Erythroblast (primary cell): ENCODE measurements at regions not wholly inside any gene's neighbourhood (a gene's known extent, or its start where the extent isn't known, plus 50 kb on each side); places are given as distances from the start of the nearest gene placed in this dataset.

ENCODE experiments used
- GATA1 ChIP-seq: IDR thresholded peaks from 2 replicates; pipeline ENCODE4 v1.6.1; 2011; ENCODE audit warnings: low read depth, mild to moderate bottlenecking, control low read depth, low read length, moderate library complexity
- POLR2A ChIP-seq: IDR thresholded peaks from 2 replicates; pipeline ENCODE4 v1.6.1; 2011; ENCODE audit warnings: mild to moderate bottlenecking, low read length

DNA sequence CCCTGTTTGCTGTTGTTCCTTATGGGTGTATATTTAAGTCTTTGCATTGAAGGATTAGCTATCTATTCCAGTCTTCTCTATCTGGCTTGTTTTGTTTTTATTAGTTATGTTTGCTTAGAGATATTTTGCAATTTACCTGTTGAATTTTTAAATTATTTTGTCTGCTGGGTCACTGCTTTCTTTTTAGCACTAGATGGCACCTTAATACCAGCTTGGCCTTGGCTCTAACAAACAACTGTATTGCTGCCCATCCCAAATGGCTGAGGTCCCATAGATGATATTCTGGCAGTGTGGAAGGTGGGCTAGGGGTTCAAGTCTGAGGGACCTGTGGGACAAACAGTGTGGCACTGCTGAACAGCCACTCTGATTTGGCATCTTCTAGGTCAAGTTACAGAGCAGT lies 144.0 kb upstream of the FBXO33 start:
- no peak for TF ChIP-seq POLR2A
- TF ChIP-seq GATA1 = no peak
